Colon (tissue), 2 donors: ENCODE measurements at regions not wholly inside any gene's neighbourhood (a gene's known extent, or its start where the extent isn't known, plus 50 kb on each side); places are given as distances from the start of the nearest gene placed in this dataset.

ENCODE experiments used
- FAIRE-seq: peaks from 2 replicates; lab custom pipeline; 2012; peaks lifted over from hg19 to GRCh38; lab: Jason Lieb, UNC
- donor health status: control.
- donor health status: control.

DNA sequence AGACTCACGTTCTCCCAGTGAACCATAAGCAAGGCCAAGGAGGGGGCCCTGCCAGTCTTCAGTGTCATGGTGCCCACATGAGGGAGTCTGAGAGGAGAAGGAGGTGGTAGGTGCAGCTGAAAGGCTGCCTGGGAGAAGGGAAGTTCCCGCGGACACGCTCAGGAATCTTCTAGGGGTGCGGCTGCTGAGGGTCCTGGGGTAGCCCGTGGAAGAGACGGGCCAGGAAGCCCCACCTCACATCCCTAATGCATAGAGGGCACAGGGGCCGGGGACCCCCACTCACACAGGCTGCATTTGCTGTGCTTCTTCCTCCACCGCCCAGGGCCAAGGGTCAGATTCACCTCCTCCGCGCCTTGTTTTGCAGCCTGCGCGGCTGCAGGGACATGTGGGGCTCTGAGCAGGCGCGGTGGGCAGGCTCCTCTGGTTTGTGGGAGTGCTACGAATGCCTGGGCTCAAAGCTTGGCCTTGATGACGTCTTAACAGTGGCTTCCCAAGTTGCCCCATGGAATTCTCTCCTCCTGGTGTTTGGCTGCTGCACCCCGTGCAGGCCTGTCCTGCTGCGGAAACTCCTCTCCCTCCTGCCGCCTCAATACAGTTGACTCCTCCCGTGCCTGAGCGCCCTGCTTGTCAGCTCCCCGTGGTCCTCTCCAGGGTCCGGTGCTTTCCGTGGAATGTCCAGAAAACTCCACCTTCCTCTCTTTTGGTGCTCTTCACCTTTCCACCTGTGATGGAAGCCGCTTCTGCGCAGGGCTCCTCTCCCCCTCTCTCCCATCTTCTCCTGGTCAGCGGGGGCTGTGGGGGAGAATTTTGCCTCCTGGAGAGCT lies 95.7 kb downstream of the VAPA start:
- FAIRE-seq, result no peak

DNA sequence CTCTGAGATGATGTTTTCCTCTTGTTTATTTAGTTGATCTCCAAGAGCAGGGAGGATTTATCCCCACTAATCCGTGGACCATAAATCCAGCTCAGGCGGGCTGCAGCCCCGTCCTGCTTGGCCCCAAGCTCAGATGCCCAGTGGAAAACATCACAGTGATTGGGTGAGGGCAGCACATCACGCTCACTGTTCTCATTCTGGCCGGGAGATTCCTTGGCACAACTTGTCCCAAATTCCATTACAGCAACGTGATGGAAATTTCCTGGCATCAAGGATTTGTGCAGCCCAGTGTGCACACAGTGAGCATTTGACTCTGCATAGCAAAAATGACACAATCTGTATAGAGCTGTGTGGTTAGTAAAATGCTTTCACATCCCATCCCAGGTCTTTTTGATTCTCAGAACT lies 96.8 kb downstream of the VAPA start:
- FAIRE-seq, result no peak

DNA sequence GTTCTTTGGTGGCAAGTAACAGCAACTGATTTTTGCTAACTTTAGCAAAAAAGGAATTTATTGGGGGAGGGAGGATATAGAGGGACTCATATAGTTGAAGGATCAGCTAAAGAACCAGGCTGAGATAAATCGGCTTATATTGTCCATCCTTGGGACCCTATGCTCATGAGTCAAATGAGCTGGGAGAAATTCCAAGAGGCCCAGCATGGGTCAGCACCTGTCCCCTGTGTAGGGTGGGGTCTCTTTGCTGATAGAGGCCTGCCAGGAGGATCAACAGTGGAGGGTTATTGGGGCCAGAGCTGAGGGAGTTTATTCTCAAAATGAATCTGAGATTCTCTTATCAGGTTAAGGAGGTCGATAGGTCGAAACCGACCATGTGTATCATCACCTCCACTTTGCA lies 97.2 kb downstream of the VAPA start:
- FAIRE-seq, result no peak

DNA sequence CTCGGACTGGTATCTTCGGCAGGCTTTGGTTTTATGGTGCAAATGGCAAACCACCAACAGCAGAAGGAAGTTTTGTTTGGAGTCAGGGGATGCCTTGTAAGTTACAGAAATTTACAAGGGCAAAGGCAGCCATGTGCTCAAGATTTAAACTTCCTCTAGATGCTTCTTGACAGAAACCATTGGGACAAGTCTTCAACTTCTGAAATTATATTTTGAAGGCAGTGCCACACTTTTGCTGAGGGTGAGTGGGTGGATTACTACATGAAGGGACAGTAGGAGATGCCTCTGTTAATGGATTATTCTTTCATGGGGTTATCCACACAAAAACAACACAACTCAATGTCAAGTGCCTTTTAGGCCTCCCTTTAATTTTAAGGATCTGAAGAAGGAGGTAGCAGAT lies 97.9 kb downstream of the VAPA start:
- no peak for FAIRE-seq

DNA sequence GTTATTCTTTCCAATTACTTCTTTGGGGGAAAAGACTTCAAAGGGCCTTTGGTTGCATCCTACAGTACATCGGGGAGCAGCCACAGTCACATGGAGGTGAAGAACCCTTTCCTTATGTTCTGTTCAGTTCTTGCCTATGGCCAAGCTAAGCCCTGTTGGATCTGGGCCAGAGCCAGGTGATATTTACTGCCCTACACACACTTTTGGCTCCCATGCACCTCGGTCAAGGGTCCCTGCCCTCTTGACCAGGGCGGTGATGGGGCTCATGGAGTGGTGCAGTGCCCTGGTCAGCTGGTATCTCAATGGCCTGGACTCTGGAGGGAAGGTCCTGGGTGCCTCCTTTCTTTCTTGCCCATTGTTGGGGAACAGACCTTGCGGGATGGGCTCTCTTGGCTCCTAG lies 98.7 kb downstream of the VAPA start:
- FAIRE-seq, result no peak

DNA sequence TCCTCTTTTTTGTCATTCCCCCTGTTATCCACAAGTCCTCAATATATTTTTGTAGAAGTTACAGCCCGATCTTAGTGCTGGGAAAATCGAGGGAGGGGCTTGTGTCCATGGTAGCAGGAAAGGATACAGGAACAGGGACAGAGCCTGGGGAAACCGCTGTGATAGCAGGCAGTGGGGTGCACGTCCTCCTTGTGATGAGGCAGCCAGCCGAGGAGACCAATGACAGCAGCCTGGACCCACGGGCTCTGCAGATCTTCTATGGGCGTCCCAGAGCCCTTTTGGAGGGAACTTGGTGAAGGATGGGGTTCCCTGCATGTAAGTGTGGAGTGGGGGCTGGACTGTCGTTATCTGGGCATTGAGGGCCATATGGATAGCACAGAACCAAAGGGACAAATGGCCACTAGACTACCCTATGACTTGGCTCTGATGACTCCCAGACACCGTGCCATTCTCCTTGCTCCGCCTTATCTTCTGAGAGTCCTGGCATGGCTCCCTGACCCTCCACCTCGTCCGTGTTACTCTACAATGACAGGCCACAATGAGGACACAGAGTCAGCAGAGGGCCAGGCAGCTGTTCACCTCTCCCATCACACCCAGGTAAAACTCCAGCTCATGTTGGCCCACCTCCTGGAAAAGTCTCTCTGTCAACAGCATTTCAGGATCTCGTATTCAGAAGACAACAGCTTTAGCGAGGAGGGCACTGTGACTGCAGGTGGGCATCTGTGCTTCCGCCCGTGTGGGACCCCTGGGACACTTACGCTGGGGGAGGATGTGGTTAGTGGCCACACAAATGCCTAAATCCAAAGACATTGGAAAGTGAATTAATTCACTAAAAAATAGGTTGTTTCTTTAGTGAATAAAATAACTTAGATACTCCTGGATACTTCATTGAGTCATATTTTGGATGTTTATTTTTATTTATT lies 100.1 kb downstream of the VAPA start:
- no peak for FAIRE-seq

DNA sequence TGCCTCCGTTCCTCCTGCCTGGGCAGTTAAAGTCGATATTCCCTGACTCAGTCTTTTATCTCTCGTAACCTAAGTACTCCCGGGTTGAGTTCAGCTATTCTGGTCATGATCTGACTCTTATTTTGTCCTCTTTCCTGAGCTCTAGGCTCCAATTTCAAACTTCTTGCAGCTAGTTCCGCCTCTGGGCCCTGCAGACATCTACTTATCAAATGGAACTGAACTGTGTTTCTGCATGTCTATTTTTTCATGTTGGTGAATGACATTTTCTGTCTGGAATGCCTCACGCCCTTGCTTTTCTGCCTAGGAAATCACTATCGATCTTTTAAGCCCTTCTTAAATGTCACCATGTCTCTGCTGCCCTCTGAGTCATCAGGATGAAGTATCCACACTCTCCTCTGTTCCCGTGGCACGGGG lies 101.5 kb downstream of the VAPA start:
- FAIRE-seq, result no peak

DNA sequence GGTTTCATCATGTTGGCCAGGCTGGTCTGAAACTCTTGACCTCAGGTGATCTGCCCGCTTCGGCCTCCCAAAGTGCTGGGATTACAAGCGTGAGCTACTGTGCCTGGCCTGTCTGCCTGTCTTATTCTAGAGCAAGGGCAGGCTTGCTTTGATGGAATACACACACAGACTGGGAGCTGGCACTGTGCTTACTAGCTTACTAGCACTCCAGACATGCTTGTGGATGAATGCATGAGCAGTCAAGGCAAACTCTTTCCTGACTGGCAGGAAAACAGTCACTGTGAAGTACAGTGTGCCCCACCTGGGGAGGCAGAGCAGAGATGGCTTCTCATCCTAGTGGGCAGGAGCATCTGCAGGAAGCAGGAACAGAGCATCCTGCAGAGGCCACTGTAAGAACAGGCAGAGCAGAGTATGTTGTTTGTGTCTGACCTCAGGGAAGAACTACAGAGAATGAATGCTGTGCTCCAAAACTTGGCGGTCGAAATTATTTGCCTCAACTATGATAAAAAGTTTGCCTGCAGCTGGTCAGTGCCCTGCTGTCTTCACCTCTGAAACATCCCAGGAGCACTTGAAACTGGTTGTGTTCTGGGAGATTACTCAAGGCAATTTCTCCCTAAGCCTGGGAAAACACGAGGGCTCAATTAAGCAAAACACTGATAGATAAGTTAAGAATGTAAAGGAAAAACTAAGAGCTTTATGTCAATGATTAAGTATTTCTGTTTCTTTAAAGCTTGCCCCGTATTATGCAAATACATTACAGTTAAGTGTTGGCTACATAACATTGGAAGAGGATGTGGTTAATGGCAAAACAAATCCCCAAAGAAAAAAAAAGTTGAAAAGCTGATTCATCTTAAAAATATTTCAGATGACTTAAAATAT lies 102.4 kb downstream of the VAPA start:
- no peak for FAIRE-seq

DNA sequence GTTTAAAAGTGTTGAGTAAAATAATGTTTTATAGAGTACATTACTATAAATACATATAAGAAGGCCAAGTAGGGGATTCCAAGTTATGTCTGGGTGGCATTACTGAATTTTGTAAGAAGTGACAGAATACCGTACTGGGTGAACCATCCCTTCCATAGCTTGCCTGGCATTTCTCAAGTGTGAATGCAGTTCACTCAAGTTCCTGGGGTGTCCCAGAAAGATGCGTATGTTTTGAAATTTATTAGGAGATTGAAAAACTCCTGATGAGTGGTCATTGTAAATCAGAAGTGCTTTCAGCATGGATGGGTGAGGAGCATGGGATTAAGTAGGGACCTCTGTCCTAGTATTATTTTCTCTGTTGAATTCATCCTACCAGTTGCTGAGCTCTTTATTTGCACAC lies 103.2 kb downstream of the VAPA start:
- no peak for FAIRE-seq

DNA sequence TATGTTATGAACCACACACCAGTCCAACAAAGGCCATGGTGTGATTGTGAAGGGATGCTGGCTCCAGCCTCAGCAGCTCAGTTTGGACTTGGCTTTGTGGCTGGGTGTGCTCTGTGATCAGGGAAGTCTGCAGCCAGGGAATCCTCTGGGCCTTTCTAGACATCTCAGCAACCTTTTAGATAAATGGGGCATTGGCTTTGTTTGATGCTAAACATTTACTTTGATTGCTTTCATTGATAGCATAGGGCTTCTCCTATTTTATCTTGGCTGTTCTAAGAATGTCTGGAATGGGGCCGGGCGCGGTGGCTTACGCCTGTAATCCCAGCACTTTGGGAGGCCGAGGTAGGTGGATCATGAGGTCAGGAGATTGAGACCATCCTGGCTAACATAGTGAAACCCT lies 104.5 kb downstream of the VAPA start:
- FAIRE-seq, result no peak

DNA sequence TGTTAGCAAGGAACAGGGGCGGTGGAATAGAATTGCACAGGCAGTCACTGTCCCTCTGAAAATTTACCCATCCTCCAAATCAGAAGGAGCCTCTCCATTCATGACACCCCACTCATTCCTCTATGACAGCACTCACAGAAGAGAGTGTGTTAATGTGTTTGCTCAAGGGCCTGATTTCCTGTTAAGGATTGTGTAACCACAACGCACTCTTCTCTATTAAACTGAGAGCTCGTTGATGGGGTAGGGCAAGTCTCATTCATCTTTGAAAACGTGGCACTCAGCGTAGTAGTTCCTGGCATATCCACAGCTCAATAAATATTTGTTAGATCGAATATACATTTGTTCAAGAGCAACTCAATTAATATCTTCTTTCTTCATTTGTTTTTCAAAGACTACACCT lies 106.4 kb downstream of the VAPA start:
- FAIRE-seq, result no peak

DNA sequence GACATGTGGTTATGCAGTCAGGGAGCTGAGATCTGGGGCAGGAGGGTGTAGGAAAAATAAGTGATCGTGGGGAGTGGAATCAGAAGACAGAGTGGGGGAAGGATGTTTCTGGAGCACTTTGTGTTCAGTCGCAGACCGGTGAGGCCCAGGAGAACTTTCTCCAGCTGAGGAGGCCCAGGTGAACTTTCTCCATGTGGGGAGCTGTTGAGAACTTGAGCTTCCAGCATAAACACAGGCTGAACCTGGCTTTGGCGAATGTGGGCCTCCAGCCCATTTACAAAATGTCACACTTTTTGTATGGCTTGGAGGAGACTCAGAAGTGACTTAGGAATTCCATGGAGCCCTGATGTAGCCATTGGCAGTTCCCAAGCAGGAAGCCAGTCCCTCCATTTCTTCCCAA lies 108.5 kb downstream of the VAPA start:
- FAIRE-seq, result no peak

DNA sequence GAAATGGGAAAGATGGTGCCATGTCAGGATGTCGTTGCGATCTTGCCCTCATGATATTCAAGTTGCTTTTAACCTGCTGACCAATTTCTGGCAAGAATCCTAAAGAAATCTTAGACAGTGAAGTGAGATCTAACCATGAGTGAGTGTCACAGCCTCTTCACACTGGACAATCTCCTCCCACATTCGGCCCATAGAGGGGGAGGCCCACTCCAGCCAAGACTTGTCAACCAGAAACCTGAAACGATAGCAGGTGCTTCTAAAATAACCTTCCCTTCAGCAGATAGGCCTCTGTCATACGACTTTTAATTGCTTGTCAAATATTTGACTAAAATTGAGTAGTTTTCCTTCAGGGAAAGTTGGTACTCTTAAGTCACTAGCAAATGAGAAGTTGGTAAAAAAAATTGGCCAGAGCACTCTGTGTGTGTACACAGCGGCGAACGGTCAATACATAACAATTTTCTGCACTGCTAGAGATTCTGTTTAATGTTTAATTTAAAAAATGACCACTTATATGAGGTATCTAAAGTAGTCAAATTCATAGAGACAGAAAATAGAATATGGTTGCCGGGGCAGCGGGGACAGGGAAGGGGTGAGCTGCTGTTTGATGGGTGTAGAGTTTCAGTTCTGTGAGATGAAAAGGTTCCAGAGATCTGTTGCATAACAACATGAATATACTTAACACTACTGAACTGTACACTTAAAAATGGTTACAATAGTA lies 110.2 kb downstream of the VAPA start:
- FAIRE-seq, result no peak

DNA sequence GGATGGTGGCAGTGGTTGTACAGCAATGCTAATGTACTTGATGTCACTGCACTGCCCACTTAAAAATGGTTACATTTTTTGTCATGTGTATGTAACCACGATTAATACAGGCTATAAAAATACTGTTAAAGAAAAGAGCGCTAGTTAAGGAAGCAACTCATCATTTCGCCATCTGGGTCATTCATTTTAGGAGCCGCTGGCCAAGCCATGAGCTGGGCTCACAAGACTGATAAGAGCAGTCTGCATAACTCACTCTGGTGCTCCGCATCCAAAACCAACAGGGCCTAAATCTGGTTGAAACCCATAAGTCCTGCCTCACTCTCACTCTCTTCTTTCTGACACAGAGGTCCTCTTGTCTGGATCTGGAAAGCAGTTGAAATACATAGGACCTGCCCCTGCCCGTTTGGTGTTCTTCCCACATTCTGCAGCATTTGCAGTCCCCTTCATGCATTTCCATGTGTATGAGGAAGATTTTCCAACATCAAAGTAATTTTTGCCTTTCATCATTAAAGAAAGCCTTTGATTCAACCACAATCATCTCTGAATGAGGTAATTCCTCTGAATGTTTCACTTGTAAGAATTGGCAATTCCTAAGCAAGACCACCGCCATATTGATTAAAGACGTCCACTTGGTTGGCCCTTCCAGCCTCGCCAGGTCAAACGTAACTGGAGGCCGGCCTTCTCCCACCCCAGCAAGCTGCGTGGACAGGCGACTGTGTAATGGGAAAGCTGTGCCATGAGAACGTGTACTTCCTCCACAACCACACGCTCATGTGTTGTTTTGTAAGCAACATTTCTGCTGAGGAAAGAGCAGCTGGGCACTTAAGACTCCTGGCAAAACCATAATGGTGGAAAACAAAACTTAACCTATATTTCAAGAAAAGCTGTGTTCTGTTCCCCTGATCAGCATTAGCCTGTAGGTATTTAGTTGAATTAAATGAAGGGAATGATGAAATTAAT lies 112.2 kb downstream of the VAPA start:
- FAIRE-seq, result no peak

DNA sequence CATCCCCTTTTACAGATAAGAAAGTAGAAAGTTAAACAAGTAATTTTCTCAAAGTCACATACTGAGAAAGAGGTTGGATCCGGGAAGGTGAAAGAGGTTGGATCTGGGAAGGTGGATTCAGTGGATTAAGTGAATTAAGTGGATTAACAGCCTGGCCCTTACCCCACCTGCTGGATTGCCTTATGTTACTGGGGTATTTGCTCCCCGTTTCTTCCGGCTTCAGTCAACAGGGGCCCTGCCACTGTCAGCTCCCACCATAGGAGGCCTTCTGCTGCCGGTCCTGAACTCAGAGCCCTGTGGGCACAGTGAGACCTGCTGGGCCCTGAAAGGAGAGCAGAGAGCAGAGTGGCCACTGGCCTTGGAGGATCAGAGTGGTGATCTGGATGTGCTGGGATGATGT lies 113.2 kb downstream of the VAPA start:
- FAIRE-seq, result no peak

DNA sequence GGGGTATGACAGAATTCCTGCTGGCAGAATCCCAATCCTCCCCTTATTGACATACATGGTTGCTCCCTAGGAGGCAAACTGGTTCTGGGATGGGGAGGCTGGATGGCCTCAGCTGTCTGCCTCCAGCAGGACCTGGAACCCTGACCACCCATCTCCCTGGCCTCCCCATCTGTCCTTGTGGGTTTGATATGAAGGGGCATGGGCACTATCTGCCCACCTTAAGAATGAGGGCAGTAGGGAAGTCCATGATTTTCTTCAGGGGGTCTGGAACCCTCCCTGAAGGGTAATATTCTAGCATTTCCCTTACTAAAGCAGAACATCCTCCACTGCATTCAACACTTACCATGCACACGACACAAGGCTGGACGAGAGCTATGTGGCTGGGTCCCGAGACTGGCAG lies 113.6 kb downstream of the VAPA start:
- no peak for FAIRE-seq

DNA sequence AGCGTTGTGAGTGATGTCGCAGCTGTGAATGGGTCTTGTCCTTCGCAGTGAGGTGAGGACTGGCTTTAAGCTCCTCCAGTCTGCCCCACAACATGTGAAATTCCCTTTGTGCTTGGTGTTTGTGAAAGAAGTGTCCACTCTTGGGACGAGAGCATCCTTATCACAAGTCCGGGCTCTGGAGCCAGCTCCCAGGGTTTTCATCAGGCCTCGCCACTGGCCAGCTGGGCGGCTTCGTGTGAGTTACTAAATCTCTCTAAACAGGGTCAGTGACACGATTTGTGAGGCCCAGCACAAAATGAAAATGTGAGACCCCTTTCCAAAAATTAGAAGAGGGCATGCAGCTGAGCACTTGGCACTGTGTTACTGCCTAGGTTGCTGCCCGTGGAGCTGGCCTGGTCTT lies 115.9 kb downstream of the VAPA start:
- no peak for FAIRE-seq

DNA sequence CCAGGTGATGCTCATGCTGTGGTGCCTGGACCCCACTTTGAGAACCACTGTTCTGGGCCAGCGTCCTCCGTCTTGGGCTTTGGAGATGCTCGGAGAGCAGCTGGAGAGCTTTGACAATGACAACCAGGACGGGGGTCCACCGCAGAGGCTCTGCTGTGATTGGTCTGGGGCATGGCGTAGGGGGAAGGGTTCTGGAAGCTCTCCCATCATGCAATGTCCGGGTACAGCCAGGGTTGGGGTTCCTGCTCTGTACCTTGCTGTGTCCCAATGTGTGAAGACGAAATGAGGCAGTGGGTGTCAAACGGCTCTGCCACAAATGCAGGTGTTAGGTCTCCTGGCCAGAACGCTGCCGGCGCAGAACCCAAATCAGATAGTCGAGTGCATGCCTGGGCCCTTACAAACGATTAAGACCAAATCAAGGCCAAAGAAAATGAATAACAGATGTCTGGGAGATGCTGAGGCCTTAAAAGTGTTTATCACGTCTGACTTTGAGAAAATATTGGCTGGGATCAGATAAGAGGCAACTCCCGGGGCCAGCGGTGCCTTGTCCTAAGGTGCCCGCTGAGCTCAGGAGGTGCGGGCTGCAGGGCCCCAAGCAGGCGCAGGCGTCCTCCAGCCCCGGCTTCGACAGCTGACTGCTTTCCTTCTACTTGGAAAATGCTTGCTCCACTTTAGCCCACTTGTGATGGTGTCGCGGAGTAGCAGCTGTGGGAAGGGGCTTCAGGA lies 117.2 kb downstream of the VAPA start:
- no peak for FAIRE-seq

DNA sequence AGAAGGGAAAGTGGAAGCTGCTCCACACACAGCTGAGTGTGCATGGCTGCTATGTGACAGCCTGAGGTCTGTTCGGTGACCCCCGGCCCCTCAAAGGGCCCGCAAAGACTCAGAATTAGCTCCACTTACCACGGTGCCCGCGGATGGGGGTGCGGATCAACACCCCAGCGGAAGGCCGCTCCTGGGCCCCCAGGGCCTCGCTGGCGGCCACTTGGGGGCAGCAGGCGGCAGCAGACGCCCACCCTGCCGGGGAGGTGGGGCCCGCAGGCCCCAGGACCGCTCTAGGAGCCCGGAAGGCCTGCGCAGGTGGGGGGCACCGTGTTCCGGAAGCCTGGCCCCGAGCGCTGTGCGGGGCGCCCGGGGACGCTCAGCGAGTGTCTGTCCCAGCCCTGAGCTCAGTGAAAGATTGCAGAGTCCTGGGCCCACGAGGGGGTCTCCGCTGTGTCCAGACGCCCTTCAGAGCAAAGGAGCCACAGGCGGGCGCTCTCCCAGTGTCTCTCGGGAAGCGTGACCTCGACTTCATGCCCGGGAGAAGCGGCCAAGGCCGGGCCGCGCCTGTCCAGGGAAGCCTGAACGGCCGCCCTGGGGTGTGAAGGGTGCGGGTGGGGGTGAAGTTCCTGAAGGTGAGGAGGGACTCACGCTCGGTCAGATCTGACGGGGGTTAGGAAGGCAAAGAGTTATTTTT lies 118.7 kb downstream of the VAPA start:
- no peak for FAIRE-seq
